ENCODE measurements at regions not wholly inside any gene's neighbourhood (a gene's known extent, or its start where the extent isn't known, plus 50 kb on each side); places are given as distances from the start of the nearest gene placed in this dataset.

- no peak overlapping the region for H3K27ac ChIP-seq
- H3K4me3 ChIP-seq: no peak overlapping the region
- 93 to 95% methylated on average over 7 of the region's 7 CpGs for WGBS, 2 donors
- peaks cover 0 to 5% (median 0%) of the 10 kb centered on the region in 9 donors for H3K4me1 ChIP-seq
- no peaks in the 10 kb centered on the region for H3K36me3 ChIP-seq
- ATAC-seq: no peak
- no peak for TF ChIP-seq CTCF (IDR thresholded peaks at IDR 0.05)
- no peaks in the 10 kb centered on the region for H3K27me3 ChIP-seq
- peaks cover 0 to 4% (median 0%) of the 10 kb centered on the region in 11 donors for H3K9me3 ChIP-seq
- no peak for DNase-seq
- intact Hi-C loops (cut with DNase I): no loop called here
These were observed 471.0 kb downstream of the COG6 start for GRCh38 chr13:40126306-40127085.

DNA sequence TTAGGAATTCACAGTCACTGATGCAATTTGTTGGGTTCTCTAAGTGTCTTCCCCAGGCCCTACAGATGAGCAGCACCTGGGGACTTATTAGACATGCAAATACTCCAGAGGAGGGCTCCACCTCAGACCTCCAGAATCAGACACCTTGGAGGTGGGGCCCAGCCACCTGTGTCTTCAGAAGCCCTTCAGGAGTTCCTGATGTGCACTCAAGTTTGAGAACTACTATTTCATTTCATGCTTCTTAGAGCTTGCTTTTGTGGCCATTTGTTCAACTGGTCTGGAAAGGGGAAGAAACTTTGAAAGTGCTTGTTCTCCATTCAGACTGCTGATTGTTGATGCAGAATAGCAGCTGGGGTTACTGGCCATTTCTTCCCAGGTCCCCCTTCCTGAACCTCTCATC, 472.0 kb downstream of the COG6 start:
- H3K4me1 ChIP-seq: peaks cover 0 to 5% (median 0%) of the 10 kb centered on the region in 9 donors
- H3K9me3 ChIP-seq: peaks cover 0 to 4% (median 0%) of the 10 kb centered on the region in 11 donors
- no peak for TF ChIP-seq CTCF (IDR thresholded peaks at IDR 0.05)
- DNase-seq (no peak), ATAC-seq (no peak)
- no peak overlapping the region for H3K27ac ChIP-seq
- intact Hi-C loops (cut with DNase I): no loop called here
- H3K27me3 ChIP-seq: no peaks in the 10 kb centered on the region
- no peak overlapping the region for H3K4me3 ChIP-seq
- no peaks in the 10 kb centered on the region for H3K36me3 ChIP-seq

GRCh38 chr13:40127925-40128324, 472.5 kb downstream of the COG6 start:
- Histone ChIP-seq H3K27me3 (no peaks in the 10 kb centered on the region), H3K27ac (no peak overlapping the region), H3K4me3 (no peak overlapping the region), H3K4me1 (peaks cover 0 to 5% (median 0%) of the 10 kb centered on the region in 9 donors), H3K9me3 (peaks cover 0 to 4% (median 0%) of the 10 kb centered on the region in 11 donors), H3K36me3 (no peaks in the 10 kb centered on the region)
- TF ChIP-seq CTCF (IDR thresholded peaks at IDR 0.05): no peak
- intact Hi-C loops (cut with DNase I): no loop called here
- ATAC-seq: no peak
- DNase-seq: no peak
- 98% methylated on average over 3 of the region's 3 CpGs for WGBS, 2 donors

GRCh38 chr13:40129467-40129866, 474.0 kb downstream of the COG6 start:
- WGBS, 2 donors: 95 to 97% methylated on average over 6 of the region's 6 CpGs
- DNase-seq: no peak

More at GRCh38 chr13:40129467-40129866, 474.0 kb downstream of the COG6 start:
- Histone ChIP-seq H3K27me3 (no peaks in the 10 kb centered on the region), H3K9me3 (peaks cover 0 to 4% (median 0%) of the 10 kb centered on the region in 11 donors), H3K27ac (no peak overlapping the region), H3K36me3 (no peaks in the 10 kb centered on the region), H3K4me1 (peaks cover 0 to 6% (median 0%) of the 10 kb centered on the region in 9 donors), H3K4me3 (no peak overlapping the region)
- no peak for ATAC-seq
- TF ChIP-seq CTCF (IDR thresholded peaks at IDR 0.05): no peak
- intact Hi-C loops (cut with DNase I): no loop called here

All from heart right ventricle (tissue), 16 donors.